ENCODE measurements at regions not wholly inside any gene's neighbourhood (a gene's known extent, or its start where the extent isn't known, plus 50 kb on each side); places are given as distances from the start of the nearest gene placed in this dataset.

GRCh38 chr5:144072518-144072927 is 97.9 kb downstream of the YIPF5 start:
- no peak overlapping the region for H3K4me3 ChIP-seq (ENCODE audit: low read depth, low read length)
- ChIA-PET POLR2A (interaction anchor here (0.6 to 1.2 kb wide), 5 partner anchors 67 to 1983 kb away, joined by 3 to 5 read pairs (median 4); no protein-coding TSS in a partner anchor), CTCF (interaction anchor here (0.7 kb wide), 1 partner anchor 69 kb away, joined by 3 read pairs; no protein-coding TSS in a partner anchor)
- TF ChIP-seq, protein P1, sequence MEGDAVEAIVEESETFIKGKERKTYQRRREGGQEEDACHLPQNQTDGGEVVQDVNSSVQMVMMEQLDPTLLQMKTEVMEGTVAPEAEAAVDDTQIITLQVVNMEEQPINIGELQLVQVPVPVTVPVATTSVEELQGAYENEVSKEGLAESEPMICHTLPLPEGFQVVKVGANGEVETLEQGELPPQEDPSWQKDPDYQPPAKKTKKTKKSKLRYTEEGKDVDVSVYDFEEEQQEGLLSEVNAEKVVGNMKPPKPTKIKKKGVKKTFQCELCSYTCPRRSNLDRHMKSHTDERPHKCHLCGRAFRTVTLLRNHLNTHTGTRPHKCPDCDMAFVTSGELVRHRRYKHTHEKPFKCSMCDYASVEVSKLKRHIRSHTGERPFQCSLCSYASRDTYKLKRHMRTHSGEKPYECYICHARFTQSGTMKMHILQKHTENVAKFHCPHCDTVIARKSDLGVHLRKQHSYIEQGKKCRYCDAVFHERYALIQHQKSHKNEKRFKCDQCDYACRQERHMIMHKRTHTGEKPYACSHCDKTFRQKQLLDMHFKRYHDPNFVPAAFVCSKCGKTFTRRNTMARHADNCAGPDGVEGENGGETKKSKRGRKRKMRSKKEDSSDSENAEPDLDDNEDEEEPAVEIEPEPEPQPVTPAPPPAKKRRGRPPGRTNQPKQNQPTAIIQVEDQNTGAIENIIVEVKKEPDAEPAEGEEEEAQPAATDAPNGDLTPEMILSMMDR (IDR thresholded peaks at IDR 0.05; ENCODE audit: insufficient read depth, low read length, missing control alignments) = no peak
- peak; percentile 63 for DNase-seq (ENCODE audit: low read depth, low spot score)

GRCh38 chr5:144076521-144077083 is 93.9 kb downstream of the YIPF5 start:
- POLR2A ChIA-PET = no interaction called here
- TF ChIP-seq, protein P1 (IDR thresholded peaks at IDR 0.05; ENCODE audit: insufficient read depth, low read length, missing control alignments) = no peak
- CTCF ChIA-PET = no interaction called here
- no peak overlapping the region for H3K4me3 ChIP-seq (ENCODE audit: low read depth, low read length)
- no peak for DNase-seq (ENCODE audit: low read depth, low spot score)

DNA sequence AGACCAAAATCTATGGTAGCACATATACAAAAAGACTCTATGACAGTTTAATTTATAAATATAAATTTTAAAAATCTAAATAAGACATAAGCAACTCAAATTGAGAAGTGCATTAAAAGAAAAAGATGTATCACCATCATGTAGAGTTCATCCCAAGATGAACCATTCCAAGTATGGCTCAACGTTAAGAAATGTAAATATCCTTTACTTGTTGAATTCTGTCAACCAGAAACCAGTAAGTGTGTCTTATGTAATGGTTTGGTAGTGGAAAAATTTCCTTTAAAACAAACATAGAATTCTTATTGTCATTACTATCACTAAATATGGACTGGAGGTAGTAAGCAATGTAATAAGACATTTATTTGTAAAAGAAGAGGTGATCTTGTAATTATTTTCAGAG is 87.3 kb downstream of the YIPF5 start:
- POLR2A ChIA-PET = no interaction called here
- DNase-seq (ENCODE audit: low read depth, low spot score) = no peak

GRCh38 chr5:144084971-144085370 is 85.5 kb downstream of the YIPF5 start:
- no peak overlapping the region for H3K4me3 ChIP-seq (ENCODE audit: low read depth, low read length)
- TF ChIP-seq, protein P1 (IDR thresholded peaks at IDR 0.05; ENCODE audit: insufficient read depth, low read length, missing control alignments) = no peak
- CTCF ChIA-PET = no interaction called here
- POLR2A ChIA-PET = no interaction called here
- DNase-seq (ENCODE audit: low read depth, low spot score) = no peak

More for the DNA sequence above, 87.3 kb downstream of the YIPF5 start:
- H3K4me3 ChIP-seq (ENCODE audit: low read depth, low read length) = no peak overlapping the region
- TF ChIP-seq, protein P1 (IDR thresholded peaks at IDR 0.05; ENCODE audit: insufficient read depth, low read length, missing control alignments) = no peak
- CTCF ChIA-PET = no interaction called here

DNA sequence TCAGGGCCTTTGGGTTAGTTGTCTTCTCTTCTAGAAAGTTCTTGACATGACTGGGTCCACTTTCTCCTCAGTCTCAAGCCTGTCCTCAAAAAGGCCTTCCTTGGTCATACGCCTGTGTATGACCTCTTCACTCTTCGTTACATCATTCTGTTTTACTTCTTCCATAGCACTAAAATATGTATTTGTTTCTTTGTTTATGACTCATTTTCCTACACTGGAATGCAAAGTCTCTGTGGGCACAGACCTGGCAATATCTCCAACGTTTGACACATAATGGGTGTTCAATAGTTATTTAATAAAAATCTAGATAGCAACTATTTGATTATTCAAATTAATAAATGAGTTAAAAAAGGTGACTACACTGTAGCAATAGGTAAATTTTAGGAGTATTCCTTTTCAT is 85.1 kb downstream of the YIPF5 start:
- TF ChIP-seq, protein P1 (IDR thresholded peaks at IDR 0.05; ENCODE audit: insufficient read depth, low read length, missing control alignments) = no peak
- ChIA-PET POLR2A (no interaction called here), CTCF (no interaction called here)
- H3K4me3 ChIP-seq (ENCODE audit: low read depth, low read length) = no peak overlapping the region
- no peak for DNase-seq (ENCODE audit: low read depth, low spot score)

- ChIA-PET POLR2A (no interaction called here), CTCF (no interaction called here)
- DNase-seq (ENCODE audit: low read depth, low spot score) = no peak
- TF ChIP-seq, protein P1 (IDR thresholded peaks at IDR 0.05; ENCODE audit: insufficient read depth, low read length, missing control alignments) = no peak
- H3K4me3 ChIP-seq (ENCODE audit: low read depth, low read length) = no peak overlapping the region
Observed at GRCh38 chr5:144086295-144086694, 84.2 kb downstream of the YIPF5 start.
